WTC11 (cell line): ENCODE measurements at regions not wholly inside any gene's neighbourhood (a gene's known extent, or its start where the extent isn't known, plus 50 kb on each side); places are given as distances from the start of the nearest gene placed in this dataset.

Source experiments
- ATAC-seq: fragments of 200-7000 bp; cut with Tn5 transposase; 2 replicates; pipeline ENCODE4 v1.10.0; 2021; ENCODE audit warnings: mild to moderate bottlenecking, moderate library complexity
- CTCF ChIA-PET: fragments of 300-600 bp; sonication (Branson Sonifier 250); formaldehyde crosslinking; loops from one replicate; lab custom pipeline; 2021; ENCODE audit warnings: antibody characterized with exemption; lab: Charles Lee
- POLR2A ChIA-PET: fragments of 350-600 bp; sonication (Branson Sonifier 250); formaldehyde crosslinking; loops from one replicate; lab custom pipeline; 2021; ENCODE audit warnings: antibody characterized with exemption; lab: Charles Lee
- DNase-seq: peaks from one replicate; pipeline ENCODE4 v3.0.0; 2021; ENCODE audit warnings: low spot score
- H3K27ac Mint-ChIP-seq: 2 replicates; pipeline ENCODE4 v1.8.0; 2021; ENCODE audit warnings: mixed read lengths
- H3K27me3 Mint-ChIP-seq: 2 replicates; pipeline ENCODE4 v1.8.0; 2021; ENCODE audit warnings: low read depth, mild to moderate bottlenecking, moderate library complexity, mixed read lengths
- H3K36me3 Mint-ChIP-seq: 2 replicates; pipeline ENCODE4 v1.8.0; 2021; ENCODE audit warnings: mixed read lengths
- H3K4me1 Mint-ChIP-seq: 2 replicates; pipeline ENCODE4 v1.8.0; 2022; ENCODE audit warnings: mixed read lengths
- H3K4me3 Mint-ChIP-seq: 2 replicates; pipeline ENCODE4 v1.8.0; 2021; ENCODE audit warnings: mild to moderate bottlenecking, moderate library complexity, mixed read lengths
- H3K9me3 Mint-ChIP-seq: 2 replicates; pipeline ENCODE4 v1.8.0; 2021; ENCODE audit warnings: mixed read lengths
- AR ChIP-seq: fragments of 250-450 bp; sonication (Bioruptor Pico); IDR thresholded peaks from 2 replicates; pipeline ENCODE4 v1.9.0; 2021; ENCODE audit warnings: mild to moderate bottlenecking
- CREM ChIP-seq: sonication (generic); formaldehyde crosslinking; IDR thresholded peaks from 2 replicates; pipeline ENCODE4 v1.8.1; 2022; ENCODE audit warnings: mild to moderate bottlenecking, missing genetic modification reagents, moderate library complexity
- FOXK1 ChIP-seq: sonication (generic); formaldehyde crosslinking; IDR thresholded peaks from 2 replicates; pipeline ENCODE4 v1.8.0; 2022; ENCODE audit warnings: mild to moderate bottlenecking, moderate library complexity, missing genetic modification reagents
- GABPB1 ChIP-seq: sonication (generic); formaldehyde crosslinking; IDR thresholded peaks from 2 replicates; pipeline ENCODE4 v1.8.1; 2023; ENCODE audit warnings: mild to moderate bottlenecking, missing genetic modification reagents
- GRHL2 ChIP-seq: fragments of 250-450 bp; sonication (Bioruptor Pico); IDR thresholded peaks from 2 replicates; pipeline ENCODE4 v1.8.0; 2022; ENCODE audit warnings: mild to moderate bottlenecking, moderate library complexity; ENCODE audit not compliant: insufficient replicate concordance, severe bottlenecking
- NFATC4 ChIP-seq: fragments of 250-450 bp; sonication (Bioruptor Pico); IDR thresholded peaks from 2 replicates; pipeline ENCODE4 v1.9.0; 2021; ENCODE audit warnings: mild to moderate bottlenecking
- NFYB ChIP-seq: sonication (generic); formaldehyde crosslinking; conservative IDR thresholded peaks from 2 replicates; pipeline ENCODE4 v1.8.0; 2022; ENCODE audit warnings: low read depth, missing genetic modification reagents
- SMAD4 ChIP-seq: sonication (generic); formaldehyde crosslinking; IDR thresholded peaks from 2 replicates; pipeline ENCODE4 v1.8.0; 2022; ENCODE audit warnings: mild to moderate bottlenecking, missing genetic modification reagents
- TEAD1 ChIP-seq: sonication (generic); formaldehyde crosslinking; IDR thresholded peaks from 2 replicates; pipeline ENCODE4 v1.8.0; 2022; ENCODE audit warnings: mild to moderate bottlenecking, missing genetic modification reagents
- ZNF121 ChIP-seq: sonication (generic); formaldehyde crosslinking; IDR thresholded peaks from 2 replicates; pipeline ENCODE4 v1.8.0; 2023; ENCODE audit warnings: missing genetic modification reagents
- ZNF138 ChIP-seq: sonication (generic); formaldehyde crosslinking; conservative IDR thresholded peaks from 2 replicates; pipeline ENCODE4 v1.8.1; 2022; ENCODE audit warnings: mild to moderate bottlenecking, moderate library complexity, missing genetic modification reagents
- TF ChIP-seq, protein P1 (sequence below): sonication (generic); formaldehyde crosslinking; IDR thresholded peaks from 2 replicates; pipeline ENCODE4 v1.8.0; 2022; ENCODE audit warnings: mild to moderate bottlenecking, missing genetic modification reagents
- TF ChIP-seq, protein P2 (sequence below): fragments of 250-450 bp; sonication (Bioruptor Pico); IDR thresholded peaks from 2 replicates; pipeline ENCODE4 v2.1.2; 2022; ENCODE audit warnings: mild to moderate bottlenecking, moderate library complexity
- TF ChIP-seq, protein P3 (sequence below): sonication (generic); formaldehyde crosslinking; IDR thresholded peaks from 2 replicates; pipeline ENCODE4 v1.8.1; 2023; ENCODE audit warnings: mild to moderate bottlenecking, missing genetic modification reagents, borderline replicate concordance
- TF ChIP-seq, protein P4 (sequence below): sonication (generic); formaldehyde crosslinking; IDR thresholded peaks from 2 replicates; pipeline ENCODE4 v1.8.1; 2023; ENCODE audit warnings: mild to moderate bottlenecking, missing genetic modification reagents, moderate library complexity
- TF ChIP-seq, protein P5 (sequence below): sonication (generic); formaldehyde crosslinking; IDR thresholded peaks from 2 replicates; pipeline ENCODE4 v1.8.1; 2022; ENCODE audit warnings: missing genetic modification reagents, borderline replicate concordance
- TF ChIP-seq, protein P6 (sequence below): sonication (generic); formaldehyde crosslinking; IDR thresholded peaks from 2 replicates; pipeline ENCODE4 v1.8.0; 2023; ENCODE audit warnings: missing genetic modification reagents

DNA sequence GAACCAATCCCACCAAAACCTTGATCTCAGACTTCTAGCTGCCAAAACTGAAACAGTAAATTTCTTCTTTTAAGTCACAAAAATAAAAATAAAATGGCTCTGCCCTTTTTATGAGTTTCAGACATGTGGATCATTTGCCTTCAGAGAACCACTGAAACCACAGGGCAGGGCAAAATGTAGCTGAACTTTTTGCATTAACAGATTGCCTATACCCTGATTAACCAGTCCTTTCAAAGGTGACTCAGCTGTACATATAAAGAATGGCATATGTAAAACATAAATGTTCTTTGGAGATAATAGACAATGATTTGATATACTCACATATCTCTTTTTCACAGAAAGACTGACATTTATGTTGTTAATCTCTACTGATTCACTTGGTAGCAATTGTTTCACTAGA, 187.1 kb upstream of the GRIN3A start:
- no peaks in the 10 kb centered on the region for H3K27me3 Mint-ChIP-seq
- no peaks in the 10 kb centered on the region for H3K9me3 Mint-ChIP-seq
- H3K4me3 Mint-ChIP-seq: no peak overlapping the region
- DNase-seq: no peak
- no peak for ATAC-seq
- H3K4me1 Mint-ChIP-seq: peaks cover 6% of the 10 kb centered on the region; the same call in 1 of the 2 replicates
- CTCF ChIA-PET: interaction anchor here (1.5 kb wide), 1 partner anchor 52 kb away, joined by 4 read pairs; no protein-coding TSS in a partner anchor
- TF ChIP-seq AR (CRISPR knock-in tag) (no peak), ZNF121 (CRISPR knock-in tag) (no peak)
- TF ChIP-seq, protein P1, sequence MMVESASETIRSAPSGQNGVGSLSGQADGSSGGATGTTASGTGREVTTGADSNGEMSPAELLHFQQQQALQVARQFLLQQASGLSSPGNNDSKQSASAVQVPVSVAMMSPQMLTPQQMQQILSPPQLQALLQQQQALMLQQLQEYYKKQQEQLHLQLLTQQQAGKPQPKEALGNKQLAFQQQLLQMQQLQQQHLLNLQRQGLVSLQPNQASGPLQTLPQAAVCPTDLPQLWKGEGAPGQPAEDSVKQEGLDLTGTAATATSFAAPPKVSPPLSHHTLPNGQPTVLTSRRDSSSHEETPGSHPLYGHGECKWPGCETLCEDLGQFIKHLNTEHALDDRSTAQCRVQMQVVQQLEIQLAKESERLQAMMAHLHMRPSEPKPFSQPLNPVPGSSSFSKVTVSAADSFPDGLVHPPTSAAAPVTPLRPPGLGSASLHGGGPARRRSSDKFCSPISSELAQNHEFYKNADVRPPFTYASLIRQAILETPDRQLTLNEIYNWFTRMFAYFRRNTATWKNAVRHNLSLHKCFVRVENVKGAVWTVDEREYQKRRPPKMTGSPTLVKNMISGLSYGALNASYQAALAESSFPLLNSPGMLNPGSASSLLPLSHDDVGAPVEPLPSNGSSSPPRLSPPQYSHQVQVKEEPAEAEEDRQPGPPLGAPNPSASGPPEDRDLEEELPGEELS (CRISPR knock-in tag): no peak
- TF ChIP-seq, protein P2, sequence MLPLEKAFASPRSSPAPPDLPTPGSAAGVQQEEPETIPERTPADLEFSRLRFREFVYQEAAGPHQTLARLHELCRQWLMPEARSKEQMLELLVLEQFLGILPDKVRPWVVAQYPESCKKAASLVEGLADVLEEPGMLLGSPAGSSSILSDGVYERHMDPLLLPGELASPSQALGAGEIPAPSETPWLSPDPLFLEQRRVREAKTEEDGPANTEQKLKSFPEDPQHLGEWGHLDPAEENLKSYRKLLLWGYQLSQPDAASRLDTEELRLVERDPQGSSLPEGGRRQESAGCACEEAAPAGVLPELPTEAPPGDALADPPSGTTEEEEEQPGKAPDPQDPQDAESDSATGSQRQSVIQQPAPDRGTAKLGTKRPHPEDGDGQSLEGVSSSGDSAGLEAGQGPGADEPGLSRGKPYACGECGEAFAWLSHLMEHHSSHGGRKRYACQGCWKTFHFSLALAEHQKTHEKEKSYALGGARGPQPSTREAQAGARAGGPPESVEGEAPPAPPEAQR (CRISPR knock-in tag): no peak
- TF ChIP-seq, all 79 proteins: peak for 0
- POLR2A ChIA-PET: no interaction called here
- Mint-ChIP-seq H3K36me3 (no peaks in the 10 kb centered on the region), H3K27ac (no peak overlapping the region)

DNA sequence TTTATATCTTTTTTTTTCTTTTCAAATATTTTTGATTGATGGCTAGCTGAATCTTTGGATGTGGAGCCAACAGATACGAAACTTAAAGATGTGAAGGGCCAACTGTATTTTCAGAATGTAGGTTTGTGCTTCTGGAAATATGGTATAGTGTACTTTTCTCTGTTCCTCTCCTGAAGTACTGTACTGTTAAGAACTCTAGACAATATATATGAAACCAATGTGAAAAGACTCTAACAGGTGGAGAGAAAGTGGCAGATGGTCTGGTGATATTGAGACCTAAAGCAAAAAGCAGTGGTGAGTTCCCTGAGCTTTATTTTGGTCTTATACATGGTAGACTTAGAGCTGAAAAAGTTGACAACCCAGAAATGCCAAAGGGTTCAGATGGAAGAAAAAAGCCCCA, 185.0 kb upstream of the GRIN3A start:
- Mint-ChIP-seq H3K9me3 (no peaks in the 10 kb centered on the region), H3K4me3 (no peak overlapping the region), H3K27me3 (no peaks in the 10 kb centered on the region), H3K36me3 (no peaks in the 10 kb centered on the region), H3K4me1 (no peaks in the 10 kb centered on the region), H3K27ac (no peak overlapping the region)
- ChIA-PET POLR2A (no interaction called here), CTCF (no interaction called here)
- ATAC-seq (no peak), DNase-seq (no peak)
- TF ChIP-seq, protein P3, sequence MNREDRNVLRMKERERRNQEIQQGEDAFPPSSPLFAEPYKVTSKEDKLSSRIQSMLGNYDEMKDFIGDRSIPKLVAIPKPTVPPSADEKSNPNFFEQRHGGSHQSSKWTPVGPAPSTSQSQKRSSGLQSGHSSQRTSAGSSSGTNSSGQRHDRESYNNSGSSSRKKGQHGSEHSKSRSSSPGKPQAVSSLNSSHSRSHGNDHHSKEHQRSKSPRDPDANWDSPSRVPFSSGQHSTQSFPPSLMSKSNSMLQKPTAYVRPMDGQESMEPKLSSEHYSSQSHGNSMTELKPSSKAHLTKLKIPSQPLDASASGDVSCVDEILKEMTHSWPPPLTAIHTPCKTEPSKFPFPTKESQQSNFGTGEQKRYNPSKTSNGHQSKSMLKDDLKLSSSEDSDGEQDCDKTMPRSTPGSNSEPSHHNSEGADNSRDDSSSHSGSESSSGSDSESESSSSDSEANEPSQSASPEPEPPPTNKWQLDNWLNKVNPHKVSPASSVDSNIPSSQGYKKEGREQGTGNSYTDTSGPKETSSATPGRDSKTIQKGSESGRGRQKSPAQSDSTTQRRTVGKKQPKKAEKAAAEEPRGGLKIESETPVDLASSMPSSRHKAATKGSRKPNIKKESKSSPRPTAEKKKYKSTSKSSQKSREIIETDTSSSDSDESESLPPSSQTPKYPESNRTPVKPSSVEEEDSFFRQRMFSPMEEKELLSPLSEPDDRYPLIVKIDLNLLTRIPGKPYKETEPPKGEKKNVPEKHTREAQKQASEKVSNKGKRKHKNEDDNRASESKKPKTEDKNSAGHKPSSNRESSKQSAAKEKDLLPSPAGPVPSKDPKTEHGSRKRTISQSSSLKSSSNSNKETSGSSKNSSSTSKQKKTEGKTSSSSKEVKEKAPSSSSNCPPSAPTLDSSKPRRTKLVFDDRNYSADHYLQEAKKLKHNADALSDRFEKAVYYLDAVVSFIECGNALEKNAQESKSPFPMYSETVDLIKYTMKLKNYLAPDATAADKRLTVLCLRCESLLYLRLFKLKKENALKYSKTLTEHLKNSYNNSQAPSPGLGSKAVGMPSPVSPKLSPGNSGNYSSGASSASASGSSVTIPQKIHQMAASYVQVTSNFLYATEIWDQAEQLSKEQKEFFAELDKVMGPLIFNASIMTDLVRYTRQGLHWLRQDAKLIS (CRISPR knock-in tag): no peak
- TF ChIP-seq AR (CRISPR knock-in tag) (no peak), NFYB (CRISPR knock-in tag) (no peak), CREM (no peak), TEAD1 (no peak), FOXK1 (CRISPR knock-in tag) (no peak), GRHL2 (no peak), GABPB1 (CRISPR knock-in tag) (no peak), NFATC4 (CRISPR knock-in tag) (no peak), ZNF138 (CRISPR knock-in tag) (no peak), SMAD4 (no peak)
- TF ChIP-seq, protein P4, sequence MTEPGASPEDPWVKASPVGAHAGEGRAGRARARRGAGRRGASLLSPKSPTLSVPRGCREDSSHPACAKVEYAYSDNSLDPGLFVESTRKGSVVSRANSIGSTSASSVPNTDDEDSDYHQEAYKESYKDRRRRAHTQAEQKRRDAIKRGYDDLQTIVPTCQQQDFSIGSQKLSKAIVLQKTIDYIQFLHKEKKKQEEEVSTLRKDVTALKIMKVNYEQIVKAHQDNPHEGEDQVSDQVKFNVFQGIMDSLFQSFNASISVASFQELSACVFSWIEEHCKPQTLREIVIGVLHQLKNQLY (CRISPR knock-in tag): no peak
- TF ChIP-seq, protein P5, sequence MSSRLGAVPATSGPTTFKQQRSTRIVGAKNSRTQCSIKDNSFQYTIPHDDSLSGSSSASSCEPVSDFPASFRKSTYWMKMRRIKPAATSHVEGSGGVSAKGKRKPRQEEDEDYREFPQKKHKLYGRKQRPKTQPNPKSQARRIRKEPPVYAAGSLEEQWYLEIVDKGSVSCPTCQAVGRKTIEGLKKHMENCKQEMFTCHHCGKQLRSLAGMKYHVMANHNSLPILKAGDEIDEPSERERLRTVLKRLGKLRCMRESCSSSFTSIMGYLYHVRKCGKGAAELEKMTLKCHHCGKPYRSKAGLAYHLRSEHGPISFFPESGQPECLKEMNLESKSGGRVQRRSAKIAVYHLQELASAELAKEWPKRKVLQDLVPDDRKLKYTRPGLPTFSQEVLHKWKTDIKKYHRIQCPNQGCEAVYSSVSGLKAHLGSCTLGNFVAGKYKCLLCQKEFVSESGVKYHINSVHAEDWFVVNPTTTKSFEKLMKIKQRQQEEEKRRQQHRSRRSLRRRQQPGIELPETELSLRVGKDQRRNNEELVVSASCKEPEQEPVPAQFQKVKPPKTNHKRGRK (CRISPR knock-in tag): no peak
- TF ChIP-seq, protein P6, sequence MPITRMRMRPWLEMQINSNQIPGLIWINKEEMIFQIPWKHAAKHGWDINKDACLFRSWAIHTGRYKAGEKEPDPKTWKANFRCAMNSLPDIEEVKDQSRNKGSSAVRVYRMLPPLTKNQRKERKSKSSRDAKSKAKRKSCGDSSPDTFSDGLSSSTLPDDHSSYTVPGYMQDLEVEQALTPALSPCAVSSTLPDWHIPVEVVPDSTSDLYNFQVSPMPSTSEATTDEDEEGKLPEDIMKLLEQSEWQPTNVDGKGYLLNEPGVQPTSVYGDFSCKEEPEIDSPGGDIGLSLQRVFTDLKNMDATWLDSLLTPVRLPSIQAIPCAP (CRISPR knock-in tag): no peak
